Left renal pelvis (tissue), 4 donors: ENCODE measurements at regions not wholly inside any gene's neighbourhood (a gene's known extent, or its start where the extent isn't known, plus 50 kb on each side); places are given as distances from the start of the nearest gene placed in this dataset.
"Not testable (repeated sequence)": the region's sequence is repeated elsewhere in the genome, so short reads cannot be mapped to it uniquely, and the experiment has no call there.

ENCODE experiments used
- DNase-seq, 4 donors: peaks; one replicate each; pipeline ENCODE4 v3.0.0-alpha.2; 2013; ENCODE audit warnings: low read depth in 4 of 4, low spot score in 3 of 4

DNA sequence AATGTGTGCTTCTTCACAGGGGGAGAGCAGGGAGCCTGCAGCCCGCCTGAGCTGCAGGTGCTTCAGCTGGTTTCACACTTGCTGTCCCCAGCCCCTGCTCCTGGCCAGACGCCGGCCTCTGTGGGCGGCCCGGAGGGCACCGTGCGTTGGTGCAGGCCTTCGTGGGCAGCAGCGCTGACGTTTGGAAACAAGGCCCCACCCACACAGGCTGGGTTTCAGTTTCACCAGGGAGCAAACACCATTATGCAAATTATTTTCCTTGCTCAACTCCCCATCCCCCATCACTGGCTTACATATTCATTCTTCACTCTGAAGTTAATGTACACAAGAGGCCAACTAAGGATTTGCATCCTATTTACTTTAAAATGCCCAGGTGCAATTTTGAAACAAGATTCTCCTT is 343.2 kb downstream of the BCL2L11 start:
- not testable (repeated sequence) for DNase-seq

DNA sequence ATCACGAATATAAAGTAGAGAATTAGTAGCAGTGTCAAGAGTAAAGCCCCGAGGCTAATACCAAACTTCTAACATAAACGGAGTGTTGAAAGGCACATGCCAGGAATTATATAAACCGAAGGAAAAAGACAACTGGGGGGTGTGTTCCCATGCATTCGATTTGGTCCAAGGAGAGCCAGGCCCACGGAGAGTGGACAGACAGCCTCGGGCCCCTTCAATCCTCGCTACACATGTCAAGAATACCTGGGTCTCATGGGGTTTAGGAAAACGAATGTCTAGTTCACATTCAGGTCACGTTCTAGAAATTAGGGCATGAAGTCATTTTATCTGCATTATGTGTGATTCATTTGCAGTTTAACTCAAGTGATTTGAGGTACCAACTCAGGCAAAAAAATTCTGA is 343.7 kb downstream of the BCL2L11 start:
- not testable (repeated sequence) for DNase-seq

DNA sequence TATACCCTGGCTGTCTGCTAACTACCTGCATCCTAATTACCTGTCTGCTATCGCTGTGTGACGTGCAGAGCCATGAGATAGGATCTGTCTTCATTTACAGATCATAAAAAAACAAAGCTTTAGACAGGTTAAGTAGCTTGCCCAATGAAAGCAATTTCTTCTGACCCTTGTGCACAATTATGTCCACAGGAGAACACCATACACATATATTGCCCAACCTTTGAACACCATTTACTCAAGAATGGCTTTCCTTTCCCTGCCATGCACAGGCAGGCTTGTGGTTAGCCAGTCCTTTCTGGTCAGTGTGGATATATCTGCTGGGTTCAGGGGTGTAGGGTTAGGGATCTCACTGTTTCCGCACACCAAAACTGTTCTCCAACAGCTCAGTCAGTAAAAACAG is 344.8 kb downstream of the BCL2L11 start:
- not testable (repeated sequence) for DNase-seq

DNA sequence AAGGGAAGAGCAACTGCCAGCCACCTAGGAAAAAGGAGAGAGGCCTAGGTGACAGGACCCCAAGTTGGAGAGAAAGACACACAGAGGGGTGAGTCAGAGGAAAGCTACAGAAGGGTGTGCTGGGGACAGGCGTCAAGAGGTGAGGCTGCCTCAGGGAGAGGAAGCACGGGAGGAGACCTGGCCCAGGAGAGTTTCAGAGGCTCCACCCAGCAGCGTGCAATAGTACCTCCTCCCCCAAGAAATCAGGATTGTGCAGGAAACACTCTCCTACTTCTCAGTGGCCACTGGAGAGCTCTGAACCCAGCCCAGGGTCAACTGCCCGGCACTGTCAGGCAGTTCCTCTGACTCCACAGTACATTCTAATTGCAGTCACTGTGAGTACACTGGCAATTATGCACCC is 346.0 kb downstream of the BCL2L11 start:
- not testable (repeated sequence) for DNase-seq

DNA sequence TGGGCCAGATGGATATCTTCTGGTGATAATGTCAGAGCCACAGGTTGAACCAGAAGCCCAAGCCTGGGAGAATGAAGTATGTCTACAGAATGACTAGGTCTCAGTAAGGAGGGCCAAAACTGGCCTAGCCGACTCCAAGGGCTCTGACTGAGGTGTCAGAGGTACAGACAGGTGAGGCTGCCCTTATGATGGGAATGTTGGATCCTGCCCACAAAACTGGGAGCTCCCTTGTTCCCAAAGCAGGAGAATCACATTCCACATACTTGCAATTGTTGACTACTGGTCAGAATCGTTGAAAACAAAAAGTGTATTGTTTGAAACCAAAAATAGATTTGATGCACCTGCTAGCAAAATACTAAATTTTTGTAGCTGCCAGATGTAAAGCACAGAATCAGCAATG is 350.2 kb downstream of the BCL2L11 start:
- not testable (repeated sequence) for DNase-seq

DNA sequence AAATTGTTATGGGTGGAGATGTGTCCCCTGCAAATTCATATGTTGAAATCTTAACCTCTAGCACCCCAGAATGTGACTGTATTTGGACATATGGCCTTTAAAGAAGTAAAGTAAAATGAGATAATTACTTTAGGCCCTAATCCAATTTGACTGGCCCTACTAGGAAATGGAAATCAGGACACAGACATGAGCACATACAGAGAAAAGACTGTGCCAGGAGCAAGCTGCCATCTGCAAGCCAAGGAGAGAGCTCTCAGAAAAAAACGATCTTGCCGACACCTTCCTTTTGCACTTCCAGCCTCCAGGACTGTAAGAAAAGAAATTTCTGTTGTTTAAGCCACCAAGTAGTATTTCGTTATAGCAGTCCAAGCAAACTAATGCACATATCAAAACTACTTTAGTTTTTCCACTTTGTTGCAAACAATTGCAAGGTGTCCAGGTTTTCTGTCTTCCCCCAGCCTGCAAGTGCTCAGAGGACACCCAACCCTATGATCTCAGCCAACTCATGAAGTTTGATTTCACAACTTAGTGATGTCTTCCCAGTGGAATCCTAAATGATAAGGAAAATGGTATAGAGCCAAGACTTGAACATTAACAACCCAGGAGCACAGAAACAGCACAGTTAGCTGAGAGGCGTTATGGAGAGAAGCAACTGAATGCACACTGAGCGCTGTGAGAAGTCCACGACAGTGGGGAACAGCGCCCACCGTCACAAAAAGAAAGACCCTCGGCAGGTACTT is 351.2 kb downstream of the BCL2L11 start:
- not testable (repeated sequence) for DNase-seq

DNA sequence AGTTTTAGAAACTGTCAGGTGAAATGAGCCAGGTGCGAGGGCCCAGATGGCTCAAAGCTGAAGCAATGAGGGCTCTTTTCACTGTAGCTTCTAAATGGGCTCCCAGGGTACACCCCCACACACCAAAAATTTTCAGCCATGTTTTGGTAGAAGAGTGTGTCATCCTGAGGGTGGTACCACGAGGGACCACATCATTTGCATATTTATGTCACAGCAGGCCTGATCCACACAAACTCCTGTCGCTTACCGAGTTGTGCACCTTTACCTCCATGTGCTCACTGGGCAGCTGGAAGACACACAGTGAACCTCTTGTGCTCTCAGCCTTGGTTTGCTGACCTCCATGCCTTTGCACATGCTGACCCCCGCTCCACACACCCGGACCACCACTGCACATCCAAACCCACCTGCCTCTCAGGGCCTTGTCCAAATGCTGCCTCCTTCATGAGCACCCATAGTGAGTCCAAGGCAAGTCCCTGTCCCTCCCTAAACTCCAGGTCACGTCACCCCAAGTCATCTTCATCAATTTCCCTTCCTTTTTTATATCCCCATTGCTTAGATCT is 352.2 kb downstream of the BCL2L11 start:
- DNase-seq: not testable (repeated sequence)

DNA sequence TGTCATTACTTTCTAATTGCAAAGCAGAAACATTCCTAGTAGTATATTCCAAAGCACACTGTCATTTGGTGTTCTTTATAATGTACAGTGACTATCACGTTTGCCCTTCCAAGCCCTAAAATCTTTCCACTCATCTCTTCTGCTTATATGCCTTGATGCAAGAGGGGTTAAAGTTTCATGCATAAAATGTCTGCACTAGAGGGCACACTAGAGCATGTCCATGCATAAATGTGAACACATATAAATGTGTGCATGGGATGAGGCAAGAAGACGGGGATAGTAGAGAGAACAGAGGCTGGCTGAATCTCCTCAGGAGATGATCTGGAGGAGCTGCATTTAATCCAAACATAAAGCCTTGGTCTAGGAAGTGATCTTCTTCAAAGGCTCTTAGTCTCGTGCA is 352.8 kb downstream of the BCL2L11 start:
- DNase-seq: not testable (repeated sequence)

DNA sequence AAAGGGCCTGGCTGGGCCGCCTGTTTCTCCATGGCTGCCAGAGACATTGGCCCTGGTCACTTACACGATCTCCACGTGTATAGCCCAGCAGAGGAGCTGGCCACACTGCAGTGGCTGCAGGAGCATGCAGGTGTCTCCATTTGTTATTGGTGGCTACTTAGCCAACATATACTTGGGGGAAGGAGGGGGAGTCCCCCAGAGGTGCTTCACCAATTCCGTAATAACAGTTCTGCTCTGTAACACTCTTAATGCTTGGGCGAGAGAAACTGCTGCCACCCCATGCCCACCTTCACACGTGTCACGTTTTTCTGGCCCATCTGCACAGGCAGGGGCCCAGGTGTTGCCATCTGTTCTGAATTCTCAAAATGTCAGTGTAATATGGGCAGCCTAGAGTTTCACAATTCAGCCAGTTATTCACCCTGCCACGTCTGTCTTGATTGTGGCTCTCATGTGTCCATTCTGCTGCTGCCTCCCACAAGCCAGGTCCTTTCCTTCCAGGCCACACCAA is 353.5 kb downstream of the BCL2L11 start:
- not testable (repeated sequence) for DNase-seq

DNA sequence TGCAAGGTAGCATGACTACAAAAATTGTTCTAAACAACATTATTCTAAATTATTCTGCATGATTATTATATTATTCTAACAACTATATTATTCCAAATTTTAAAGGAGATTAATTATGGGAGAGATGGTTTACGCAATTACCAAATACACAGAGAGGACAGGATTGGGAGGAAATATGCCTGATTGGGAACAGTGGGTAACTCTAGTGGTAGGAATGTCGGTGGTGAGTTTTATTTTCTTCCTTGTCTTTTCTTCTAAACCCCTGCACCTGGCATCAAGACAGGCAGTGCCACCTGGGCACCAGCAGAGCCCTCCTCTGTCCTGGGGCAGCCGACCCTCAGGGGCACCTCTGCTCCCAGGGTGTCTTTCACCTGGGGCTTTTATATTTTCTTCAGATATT is 357.6 kb downstream of the BCL2L11 start:
- not testable (repeated sequence) for DNase-seq

DNA sequence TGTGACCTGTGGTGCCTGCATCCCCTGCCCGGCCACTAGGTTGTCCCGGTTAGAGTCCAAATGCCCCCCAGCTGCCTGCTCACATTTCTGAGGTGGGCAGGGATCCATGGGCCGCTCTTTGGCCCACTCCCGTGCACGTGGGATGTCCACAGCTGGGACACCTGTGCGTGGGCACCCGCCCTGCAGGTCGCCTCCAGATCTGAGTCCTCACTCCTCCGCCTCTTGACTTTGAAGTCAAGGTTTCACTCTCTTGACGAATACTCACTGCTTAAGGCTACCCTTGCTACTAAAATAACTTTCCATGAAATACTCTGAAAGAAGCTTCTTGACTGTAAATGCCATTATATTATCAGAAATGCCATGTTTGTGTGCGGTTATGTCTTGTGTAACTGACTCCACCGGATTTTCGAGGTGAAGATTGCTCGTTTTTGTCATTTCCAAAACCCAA is 358.2 kb downstream of the BCL2L11 start:
- DNase-seq: not testable (repeated sequence)

DNA sequence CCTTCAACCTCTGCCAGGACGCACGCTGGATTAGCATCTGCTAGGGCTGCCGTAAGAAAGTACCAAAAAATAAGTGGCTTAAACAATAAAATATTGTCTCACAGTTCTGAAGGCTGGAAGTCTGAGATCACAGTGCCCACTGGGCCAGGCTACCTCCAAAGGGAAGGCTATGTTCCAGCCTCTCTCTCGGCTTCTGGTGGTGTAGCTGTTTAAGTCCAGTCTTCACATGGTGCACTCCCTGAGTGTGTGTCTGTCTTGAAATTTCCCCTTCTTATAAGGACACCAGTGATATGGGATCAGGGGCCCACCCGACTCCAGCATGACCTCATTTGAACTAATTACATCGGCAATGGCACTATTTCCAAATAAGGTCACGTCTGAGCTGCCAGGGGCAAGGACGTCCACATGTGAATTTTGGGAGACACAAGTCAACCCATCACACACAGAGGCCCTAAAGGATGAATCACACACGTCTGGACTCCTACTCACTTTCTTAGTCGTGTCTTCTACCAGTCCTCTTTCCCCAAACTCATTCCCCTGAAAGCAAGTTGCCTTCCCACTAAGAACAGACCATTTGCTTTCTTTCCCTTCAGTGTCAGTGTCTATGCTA is 359.4 kb downstream of the BCL2L11 start:
- not testable (repeated sequence) for DNase-seq

DNA sequence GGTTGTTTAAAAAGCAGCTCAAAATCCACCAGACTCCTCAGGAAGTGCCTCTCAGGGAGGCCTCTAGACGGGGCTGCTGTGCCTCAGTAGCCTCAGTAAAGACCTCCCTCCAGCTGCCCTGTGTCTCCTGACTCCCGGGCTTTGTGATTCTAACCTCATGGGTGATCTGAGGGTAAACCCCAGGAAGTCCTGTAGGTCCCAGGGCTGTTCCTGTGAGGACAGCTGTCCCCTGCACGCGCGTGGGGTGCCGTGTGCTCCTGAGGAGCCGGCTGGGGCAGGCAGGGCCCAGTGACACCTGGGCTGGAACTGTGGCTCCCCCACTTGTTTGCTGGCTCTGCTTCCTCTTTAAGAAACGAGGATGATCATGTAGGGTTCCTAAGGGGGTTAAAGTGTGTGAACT is 359.9 kb downstream of the BCL2L11 start:
- DNase-seq: not testable (repeated sequence)

DNA sequence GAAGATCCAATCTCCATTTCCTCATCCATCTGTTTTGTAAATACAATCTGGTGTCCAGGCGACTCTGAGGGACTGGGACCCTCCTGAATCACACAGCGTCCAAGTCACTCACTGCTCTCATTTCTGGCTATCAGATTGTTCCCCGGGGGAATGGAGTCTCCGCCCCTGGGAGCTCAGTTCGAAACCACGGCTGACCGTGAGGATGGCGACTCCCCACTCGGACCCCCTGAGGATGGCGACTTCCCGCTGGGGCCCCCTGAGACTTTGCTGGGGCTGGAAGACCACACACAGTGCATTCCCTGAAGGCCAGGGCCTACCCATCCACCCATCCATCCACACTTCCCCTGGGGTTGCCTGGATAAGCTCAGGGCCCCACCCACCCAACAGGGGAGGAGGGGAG is 360.5 kb downstream of the BCL2L11 start:
- not testable (repeated sequence) for DNase-seq

DNA sequence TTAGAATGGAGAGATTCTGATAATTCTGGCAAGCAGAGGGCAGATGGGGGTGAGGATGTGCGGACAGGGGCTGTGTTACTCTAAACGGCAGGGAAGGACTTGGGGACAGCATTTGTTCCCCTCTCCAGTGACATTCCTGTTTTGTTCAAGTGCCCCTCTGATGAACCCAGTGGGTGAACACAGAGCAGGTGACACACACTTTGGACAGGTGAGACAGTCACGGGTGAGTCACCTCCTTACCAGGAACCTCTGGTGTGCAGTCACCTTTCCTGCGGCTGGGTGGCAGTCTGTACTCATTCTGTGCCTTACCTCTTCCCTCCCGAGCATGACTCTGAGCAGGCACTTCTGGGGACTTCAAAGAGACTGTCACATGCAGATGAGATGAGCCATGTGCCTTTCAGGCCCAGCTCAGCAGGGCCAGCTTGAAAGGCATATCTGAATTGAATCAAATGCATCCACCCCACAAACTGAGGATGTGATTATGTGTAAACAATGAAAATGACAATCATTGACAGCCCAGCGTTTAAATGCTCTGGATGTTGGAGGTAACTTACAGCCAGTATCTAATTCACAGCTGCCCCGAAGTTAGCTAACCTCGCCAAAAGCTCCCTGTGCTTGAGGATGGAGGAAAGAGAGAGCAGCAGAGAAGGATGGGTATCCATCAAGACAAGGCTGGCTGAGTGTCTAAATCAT is 362.4 kb downstream of the BCL2L11 start:
- not testable (repeated sequence) for DNase-seq

DNA sequence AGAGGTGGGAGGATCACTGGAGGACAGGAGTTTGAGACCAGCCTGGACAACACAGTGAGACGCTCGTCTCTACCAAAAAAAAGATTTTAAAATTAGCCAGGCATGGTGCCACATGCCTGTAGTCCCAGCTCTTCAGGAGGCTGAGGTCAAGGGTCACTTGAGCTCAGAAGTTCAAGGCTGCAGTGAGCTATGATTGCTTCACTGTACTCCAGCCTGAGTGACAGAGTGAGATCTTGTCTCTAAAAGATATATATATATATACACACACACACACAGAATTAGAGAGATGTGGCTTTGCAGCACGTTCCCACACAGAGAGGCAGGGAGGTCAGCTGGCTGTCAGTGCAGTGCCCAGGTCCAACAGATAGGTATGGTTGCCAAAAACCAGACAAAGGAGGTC is 363.4 kb downstream of the BCL2L11 start:
- not testable (repeated sequence) for DNase-seq

DNA sequence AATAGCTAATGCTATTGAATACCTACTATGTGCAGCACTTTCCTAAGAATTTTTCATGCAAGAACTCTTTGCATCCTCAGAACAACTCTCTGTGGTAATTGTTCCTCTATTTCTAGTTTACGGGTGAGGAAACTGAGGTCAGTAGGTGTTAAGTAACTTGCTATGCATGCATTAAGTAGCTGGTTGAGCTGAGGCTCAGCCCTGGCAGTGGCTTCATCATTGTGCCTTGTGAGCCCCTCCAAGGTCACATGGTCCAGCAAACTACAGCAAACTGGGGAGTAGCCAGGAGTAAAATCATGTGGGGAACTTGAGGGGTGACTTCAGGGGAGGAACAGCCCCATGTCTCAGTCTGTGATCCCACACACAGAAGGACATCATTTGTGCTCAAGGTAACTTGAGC is 365.2 kb downstream of the BCL2L11 start:
- not testable (repeated sequence) for DNase-seq

DNA sequence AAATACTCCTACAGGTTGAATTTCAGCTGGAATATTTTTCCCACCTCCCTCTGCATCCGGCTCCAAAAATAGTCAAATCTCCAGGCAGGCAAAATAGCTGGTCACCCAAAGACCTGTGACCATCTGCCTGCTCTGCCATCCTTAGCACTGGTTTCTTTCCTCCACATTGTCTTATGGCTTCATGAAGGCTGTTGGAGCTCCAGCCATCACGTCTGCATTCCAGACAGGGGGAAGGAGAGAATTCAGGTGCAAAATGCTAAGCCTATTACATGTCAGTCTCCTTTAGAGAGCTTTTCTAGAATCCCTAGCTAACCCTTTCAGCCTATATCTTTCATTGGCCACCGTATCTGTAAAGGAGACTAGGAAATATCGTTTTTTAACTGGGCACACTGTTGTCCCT is 367.7 kb downstream of the BCL2L11 start:
- not testable (repeated sequence) for DNase-seq

DNA sequence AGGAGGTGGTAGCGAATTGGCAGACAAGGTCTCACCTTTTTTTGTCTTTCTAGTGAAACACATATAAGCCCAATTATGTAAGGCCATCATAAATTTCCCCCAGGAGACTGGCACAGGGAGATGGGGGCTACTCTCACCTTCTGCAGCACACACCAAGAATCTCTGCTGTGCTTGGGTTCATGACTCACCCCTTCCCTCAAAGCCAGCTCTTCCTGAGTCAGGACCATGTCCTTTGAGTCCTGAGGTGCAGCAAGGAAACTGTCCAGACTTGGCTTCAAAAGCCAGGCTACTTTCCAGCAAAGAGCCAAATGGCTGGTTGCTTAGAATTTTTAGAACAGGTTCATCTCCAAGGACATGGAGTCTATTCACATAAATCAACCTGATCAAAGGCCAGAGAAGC is 368.7 kb downstream of the BCL2L11 start:
- not testable (repeated sequence) for DNase-seq

DNA sequence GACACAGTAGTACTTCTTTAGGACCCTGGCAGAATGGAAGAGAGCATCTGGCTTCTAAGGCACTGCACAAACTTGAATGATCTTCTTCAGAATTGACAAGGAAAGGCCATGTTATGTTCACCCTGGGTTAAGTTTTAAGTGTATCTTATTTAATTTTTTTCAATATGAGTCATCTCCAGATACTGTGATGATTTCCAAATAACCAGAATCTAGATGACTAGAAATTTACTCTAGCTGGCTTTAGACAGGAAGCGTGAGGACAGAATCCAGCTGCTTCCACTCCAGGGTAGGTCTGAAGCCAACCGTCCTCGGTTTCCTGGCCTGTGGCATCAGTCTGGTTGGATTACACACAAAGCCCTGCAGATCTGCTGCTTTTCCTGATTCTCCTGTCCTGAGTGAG is 370.5 kb downstream of the BCL2L11 start:
- DNase-seq: not testable (repeated sequence)

DNA sequence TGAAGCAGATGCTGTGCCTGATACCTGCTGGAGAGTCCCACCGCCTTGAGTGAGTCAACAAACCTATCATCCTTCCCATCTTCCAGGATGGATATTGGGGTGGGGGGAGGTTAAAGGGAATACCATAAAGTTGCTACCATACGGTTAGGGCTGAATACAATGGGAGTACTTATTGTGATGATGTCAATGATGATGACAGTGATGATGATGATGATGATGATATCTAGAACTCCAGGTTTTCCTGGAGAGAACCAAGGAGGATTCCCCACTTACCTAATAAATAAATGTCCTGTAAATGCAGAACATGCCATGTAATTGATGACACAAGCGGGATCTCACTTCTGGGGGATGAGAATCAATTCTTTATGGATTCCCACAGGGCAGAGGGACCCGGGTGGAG is 370.9 kb downstream of the BCL2L11 start:
- DNase-seq: not testable (repeated sequence)
